AG04449 (cell line): ENCODE measurements at regions not wholly inside any gene's neighbourhood (a gene's known extent, or its start where the extent isn't known, plus 50 kb on each side); places are given as distances from the start of the nearest gene placed in this dataset.

Source experiments
- CTCF ChIA-PET: fragments of 350-600 bp; formaldehyde crosslinking; extraction: SDS; loops from one replicate; lab custom pipeline; 2021; ENCODE audit warnings: antibody characterized with exemption; lab: Yijun Ruan, JAX
- POLR2A ChIA-PET: fragments of 400-600, 350-600 bp; formaldehyde crosslinking; extraction: SDS; loops from one replicate; lab custom pipeline; 2020; ENCODE audit warnings: antibody characterized with exemption, inconsistent platforms; lab: Yijun Ruan, JAX
- DNase-seq: peaks from one replicate; pipeline ENCODE4 v3.0.0-alpha.2; 2010; ENCODE audit warnings: low read depth, low spot score
- H3K4me3 ChIP-seq: 2 replicates; pipeline ENCODE4 v1.5.1; 2011; ENCODE audit warnings: low read depth, mild to moderate bottlenecking, control low read depth, low read length
- TF ChIP-seq, protein P1 (sequence below): IDR thresholded peaks from one replicate; pipeline ENCODE4 v1.5.1; 2011; ENCODE audit warnings: mild to moderate bottlenecking, moderate library complexity, low read length, control low read depth, inconsistent platforms; ENCODE audit not compliant: insufficient read depth; ENCODE audit errors: missing control alignments

DNA sequence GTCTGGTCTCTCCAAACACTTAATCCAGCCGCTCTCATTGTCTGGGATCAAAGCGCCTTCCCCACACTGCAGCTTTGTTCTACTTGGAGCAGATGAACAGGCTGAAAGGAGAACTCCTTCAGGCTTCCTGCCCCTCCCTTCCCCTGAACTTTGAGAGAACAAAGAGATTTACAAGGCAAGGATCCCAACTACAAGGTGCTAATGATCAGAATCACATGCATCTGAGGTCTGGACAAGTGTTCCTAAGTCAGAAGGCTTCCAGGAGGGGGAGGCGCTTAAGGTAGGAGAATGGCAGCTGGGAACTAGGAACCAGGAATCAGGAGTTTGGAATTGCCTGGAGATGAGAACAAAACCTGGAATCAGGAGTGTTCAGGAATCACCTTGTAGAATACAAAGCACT is 606.3 kb upstream of the CDH11 start:
- no peak overlapping the region for H3K4me3 ChIP-seq
- ChIA-PET CTCF (no interaction called here), POLR2A (no interaction called here)
- DNase-seq: no peak
- TF ChIP-seq, protein P1, sequence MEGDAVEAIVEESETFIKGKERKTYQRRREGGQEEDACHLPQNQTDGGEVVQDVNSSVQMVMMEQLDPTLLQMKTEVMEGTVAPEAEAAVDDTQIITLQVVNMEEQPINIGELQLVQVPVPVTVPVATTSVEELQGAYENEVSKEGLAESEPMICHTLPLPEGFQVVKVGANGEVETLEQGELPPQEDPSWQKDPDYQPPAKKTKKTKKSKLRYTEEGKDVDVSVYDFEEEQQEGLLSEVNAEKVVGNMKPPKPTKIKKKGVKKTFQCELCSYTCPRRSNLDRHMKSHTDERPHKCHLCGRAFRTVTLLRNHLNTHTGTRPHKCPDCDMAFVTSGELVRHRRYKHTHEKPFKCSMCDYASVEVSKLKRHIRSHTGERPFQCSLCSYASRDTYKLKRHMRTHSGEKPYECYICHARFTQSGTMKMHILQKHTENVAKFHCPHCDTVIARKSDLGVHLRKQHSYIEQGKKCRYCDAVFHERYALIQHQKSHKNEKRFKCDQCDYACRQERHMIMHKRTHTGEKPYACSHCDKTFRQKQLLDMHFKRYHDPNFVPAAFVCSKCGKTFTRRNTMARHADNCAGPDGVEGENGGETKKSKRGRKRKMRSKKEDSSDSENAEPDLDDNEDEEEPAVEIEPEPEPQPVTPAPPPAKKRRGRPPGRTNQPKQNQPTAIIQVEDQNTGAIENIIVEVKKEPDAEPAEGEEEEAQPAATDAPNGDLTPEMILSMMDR: no peak

DNA sequence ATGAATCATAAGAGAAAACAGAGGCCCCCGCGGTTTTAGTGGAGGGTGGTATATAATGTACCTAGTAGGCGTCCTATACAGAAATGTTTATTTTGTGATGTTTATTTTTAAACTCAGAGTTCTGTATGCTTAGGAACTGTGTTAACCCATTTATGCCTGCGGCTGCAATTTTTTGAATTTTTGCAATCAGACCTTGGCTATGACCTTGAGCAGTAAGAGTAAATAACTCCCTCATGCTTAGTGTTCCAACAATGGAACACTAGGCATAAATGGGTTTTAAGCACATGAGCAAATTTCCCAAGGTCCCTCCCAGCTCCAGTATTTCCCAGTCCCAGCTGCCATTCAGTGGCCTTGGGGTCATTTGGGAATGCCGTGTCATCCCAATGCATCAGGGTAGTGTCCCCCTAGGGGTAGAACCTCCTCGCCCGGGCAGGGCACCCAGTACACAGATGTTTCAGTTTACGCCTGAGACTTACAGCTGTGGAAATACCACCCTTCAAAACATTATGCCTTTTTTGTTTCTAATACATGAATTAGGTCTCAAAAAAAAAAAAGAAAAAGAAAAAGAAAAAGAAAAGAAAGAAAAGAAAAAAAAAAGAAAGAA is 605.8 kb upstream of the CDH11 start:
- POLR2A ChIA-PET: no interaction called here
- DNase-seq: no peak
- TF ChIP-seq, protein P1: no peak
- CTCF ChIA-PET: no interaction called here
- H3K4me3 ChIP-seq: no peak overlapping the region

DNA sequence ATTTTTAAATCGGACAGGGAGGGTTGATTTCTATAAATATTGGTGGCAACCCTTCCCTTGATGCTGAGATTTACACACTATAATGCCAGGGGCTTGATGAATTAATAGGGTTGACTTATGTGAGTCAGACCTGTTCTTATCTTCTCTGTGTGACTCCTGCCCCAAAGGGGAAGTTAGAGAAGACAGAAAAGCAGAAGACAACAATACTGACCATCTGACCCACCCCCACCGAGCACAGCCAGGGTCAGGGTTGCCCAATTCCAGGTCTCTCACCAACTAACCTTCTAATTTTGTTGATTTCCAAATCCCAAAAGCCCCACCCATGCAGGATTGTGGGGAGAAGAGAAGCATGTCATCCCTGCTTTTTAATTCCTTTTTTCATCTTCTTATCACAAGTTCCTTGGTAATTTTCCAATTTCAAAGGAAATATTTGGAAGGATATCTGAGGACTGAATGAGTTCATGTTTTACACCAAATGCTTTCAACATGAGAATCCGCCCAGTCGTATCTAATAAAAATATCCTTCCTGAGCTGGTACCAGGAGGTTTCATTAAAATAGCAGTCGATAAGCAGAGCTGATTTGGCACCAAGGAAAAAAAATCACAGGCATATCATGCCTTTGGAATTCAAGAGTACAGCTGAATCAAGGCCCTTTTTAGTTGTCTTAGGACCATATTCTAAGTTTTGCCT is 603.4 kb upstream of the CDH11 start:
- ChIA-PET POLR2A (interaction anchor here (0.9 kb wide), 2 partner anchors 58 to 428 kb away, joined by 3 read pairs; no protein-coding TSS in a partner anchor), CTCF (no interaction called here)

DNA sequence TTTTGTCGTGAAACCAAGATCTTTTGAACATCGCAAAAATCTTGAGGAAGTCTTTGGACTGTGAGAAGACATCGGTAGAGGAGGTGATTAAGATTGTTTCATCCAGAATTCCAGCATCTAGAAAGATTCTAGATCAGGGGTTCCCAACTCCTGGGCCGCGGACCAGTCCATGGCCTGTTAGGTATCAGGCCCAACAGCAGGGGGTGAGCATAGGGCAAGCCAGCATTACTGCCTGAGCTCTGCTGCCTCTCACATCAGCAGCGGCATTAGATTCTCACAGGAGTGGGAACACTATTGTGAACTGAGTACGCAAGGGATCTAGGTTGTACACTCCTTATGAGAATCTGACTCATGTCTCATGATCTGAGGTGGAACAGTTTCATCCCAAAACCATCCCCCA is 600.6 kb upstream of the CDH11 start:
- ChIA-PET CTCF (no interaction called here), POLR2A (no interaction called here)
- TF ChIP-seq, protein P1: no peak
- H3K4me3 ChIP-seq: no peak overlapping the region
- no peak for DNase-seq

More for the DNA sequence above, 603.4 kb upstream of the CDH11 start:
- TF ChIP-seq, protein P1: no peak
- DNase-seq: peak; percentile 19
- H3K4me3 ChIP-seq: no peak overlapping the region

GRCh38 chr16:65717846-65718245 is 596.0 kb upstream of the CDH11 start:
- POLR2A ChIA-PET: no interaction called here
- CTCF ChIA-PET: no interaction called here
- DNase-seq: no peak
- H3K4me3 ChIP-seq: no peak overlapping the region
- TF ChIP-seq, protein P1: no peak
